Sciatic nerve (tissue), 2 donors: ENCODE measurements at regions not wholly inside any gene's neighbourhood (a gene's known extent, or its start where the extent isn't known, plus 50 kb on each side); places are given as distances from the start of the nearest gene placed in this dataset.
A peak's percentile ranks its signal among the peaks of the same experiment; 100 is the strongest.
"Not testable (repeated sequence)": the region's sequence is repeated elsewhere in the genome, so short reads cannot be mapped to it uniquely, and the experiment has no call there.

ENCODE experiments used
- ATAC-seq: fragments of 200-7000 bp; cut with Tn5 transposase; one replicate; pipeline ENCODE4 v1.9.1; 2020; ENCODE audit warnings: mild to moderate bottlenecking, moderate library complexity
- DNase-seq: peaks from one replicate; pipeline ENCODE4 v3.0.0-alpha.2; 2020; ENCODE audit warnings: low spot score
- intact Hi-C: fragments of 100-400 bp; cut with DNase I; formaldehyde crosslinking; loops from one replicate; pipeline ENCODE4 v1.14.2; 2022
- donor health status: DM: no; HTN: no; CAD: no.
- donor health status: DM: no; HTN: no; CAD: no.

DNA sequence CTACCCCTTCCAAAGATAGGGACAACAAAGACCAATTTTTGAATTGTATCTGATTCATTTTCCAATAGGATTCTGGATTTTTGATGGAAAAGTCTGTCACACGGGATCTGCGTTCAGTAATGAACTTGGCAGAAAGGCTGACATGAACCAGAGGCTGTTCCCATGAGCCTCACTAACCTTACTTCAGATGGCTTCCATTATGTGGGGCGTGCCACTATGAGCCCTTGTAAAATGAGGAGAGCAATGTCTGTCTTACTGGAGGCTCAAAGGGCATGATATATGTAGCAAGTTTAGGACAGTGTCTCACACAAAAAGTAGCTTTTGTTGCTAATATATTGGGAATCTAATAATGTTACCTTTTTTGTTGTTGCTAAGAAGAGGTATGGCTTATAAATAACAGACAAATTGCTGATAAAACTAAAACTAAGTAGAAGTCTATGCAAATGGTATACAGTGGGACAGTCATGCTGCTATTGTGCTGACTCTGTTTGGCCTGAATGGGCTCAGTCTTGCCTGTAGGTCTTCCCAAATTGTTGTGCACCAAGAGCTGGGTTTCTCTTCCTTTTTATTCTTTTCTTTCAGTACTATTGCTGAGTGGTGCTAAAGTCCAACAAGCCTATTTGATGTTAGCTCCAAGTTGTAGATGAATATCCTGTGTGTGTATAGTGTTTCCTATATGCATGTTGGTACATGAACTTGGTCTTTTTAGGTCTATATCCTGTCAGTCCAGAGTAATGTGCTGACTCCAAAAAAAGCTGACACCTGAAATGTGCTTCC, 132.1 kb downstream of the SPRY1 start:
- ATAC-seq (no peak), DNase-seq (no peak)
- intact Hi-C loops, result no loop called here

DNA sequence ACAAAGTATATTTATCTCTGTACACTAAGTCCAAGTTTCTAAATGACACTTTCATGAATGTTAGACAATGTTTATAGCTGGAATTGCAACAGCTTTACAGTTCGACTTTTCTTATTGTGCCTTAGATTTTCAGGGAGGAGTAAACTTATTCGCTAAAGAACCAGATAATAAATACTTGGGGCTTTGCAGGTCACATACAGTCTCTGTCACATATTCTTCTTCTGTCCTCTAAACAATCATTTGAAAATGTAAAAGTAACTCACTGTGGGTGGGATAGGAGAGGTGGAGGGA, 132.6 kb downstream of the SPRY1 start:
- intact Hi-C loops, result no loop called here
- no peak for ATAC-seq
- DNase-seq, result no peak

DNA sequence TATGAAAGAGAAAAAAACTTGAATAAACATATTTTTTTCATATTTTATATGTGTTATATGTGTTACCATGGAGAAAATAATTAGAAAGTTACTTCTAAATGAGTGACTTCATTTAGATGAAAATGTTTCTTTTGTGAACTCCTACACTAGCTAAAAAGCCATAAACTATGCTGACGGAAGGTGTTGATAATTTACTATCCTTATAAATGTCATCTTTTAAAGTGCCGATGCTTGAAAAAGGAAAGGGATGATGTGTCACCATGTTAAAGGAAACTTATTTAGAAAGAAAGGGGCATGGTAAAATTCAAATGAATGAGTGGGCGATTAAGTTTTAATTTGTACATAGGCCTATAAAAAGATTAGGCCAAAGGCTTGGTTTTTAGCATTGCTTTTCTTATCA, 133.8 kb downstream of the SPRY1 start:
- ATAC-seq, result no peak
- intact Hi-C loops, result no loop called here
- no peak for DNase-seq

DNA sequence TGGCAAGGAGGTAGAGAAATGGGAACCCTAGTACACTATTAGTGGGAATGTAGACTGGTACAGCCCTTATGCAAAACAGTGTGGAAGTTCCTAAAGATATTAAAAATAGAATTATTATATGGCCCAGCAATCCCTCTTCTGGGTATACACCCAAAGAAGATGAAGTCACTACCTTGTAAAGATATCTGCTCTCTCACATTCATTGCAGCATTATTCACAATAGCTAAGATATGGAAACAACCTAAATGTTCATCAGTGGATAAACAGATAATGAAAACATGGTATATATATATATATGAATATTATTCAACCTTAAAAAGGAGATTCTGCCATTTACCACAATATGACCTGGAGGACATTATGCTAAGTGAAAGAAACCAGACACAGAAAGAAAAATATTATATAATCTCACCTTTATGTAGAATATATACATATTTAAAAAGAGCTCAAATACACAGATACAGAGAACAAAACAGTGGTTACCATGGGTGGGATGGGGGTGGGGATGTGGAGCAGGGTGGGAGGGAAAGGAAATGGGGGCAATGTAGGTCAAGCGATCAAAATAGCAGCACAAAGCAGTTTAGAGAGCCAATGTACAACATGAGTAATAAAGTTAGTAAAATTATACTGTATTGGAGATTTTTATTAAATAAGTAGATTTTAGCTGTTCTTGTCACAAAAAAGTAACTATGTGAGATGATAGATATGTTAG, 138.6 kb downstream of the SPRY1 start:
- intact Hi-C loops, result no loop called here
- ATAC-seq (no peak), DNase-seq (no peak)

DNA sequence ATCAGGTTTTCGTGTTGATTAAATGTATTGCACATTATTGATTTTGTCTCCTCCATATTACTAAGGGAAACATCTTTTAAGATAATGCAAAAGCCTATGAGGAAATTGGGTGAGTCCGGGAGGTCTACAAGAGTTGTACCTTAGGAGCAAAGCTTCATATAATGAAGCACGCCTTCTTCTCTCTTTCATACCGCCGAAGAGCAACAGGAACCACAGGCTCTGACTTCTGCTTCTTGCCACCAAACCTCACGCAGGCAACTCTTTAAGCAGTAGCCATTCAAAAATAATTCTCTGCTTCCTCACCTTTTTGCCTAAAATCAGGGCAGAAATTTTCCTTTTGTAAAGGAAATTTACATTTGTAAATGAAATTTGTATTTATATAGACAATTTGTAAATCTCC, 139.6 kb downstream of the SPRY1 start:
- intact Hi-C loops, result no loop called here
- DNase-seq (no peak), ATAC-seq (no peak)

DNA sequence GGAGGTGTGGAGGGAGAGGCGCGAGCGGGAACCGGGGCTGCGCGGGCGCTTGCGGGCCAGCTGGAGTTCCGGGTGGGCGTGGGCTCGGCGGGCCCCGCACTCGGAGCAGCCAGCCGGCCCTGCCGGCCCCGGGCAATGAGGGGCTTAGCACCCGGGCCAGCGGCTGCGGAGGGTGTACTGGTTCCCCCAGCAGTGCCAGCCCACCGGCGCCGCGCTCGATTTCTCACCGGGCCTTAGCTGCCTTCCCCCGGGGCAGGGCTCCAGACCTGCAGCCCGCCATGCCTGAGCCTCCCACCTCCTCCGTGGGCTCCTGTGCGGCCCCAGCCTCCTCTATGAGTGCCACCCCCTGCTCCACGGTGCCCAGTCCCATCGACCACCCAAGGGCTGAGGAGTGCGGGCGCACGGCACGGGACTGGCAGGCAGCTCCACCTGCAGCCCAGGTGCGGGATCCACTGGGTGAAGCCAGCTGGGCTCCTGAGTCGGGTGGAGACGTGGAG, 141.4 kb downstream of the SPRY1 start:
- ATAC-seq, intact Hi-C loops, DNase-seq: not testable (repeated sequence)

DNA sequence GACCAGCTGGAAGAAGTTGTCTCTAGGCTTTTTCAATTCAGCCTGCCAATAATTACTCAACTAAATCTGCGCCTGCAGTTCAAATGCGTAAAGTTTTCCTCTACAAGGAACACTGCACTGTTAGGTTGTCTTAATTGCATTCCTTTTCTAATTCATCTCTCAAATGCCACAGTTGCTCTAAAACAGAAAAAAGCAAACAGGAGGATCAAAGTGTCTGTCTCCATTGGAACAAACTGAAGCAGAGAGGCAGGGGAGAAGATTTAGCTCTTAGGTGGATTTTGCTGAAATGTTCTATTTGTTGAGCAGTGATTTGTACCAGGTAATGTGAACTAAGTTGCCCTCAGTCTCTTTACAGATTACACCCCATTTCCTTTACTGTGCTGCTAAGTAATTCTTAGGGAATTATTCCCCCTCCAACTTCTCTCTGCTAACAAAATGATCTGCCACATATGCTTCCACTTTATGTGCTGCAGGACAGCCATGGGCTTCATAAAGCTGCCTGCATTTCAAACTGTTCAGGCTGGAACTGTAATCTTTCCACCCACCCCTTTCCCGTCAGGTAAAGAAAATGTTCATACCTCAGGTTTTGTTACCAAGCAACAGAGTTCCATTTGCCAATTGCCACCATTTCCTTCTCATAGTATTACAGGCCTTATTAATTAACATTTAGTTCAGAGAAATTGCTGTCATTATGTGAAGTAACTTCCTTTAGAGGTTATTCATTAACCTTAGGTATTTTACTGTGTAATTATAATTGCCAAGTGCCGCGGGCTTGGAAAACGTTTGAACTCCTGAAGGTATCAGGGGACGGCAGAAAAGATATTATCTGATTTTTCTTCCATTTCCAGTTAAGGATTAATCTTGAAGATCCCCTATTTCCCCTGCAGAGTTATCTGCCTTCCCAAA, 149.3 kb downstream of the SPRY1 start:
- ATAC-seq (no peak), DNase-seq (no peak)
- intact Hi-C loops, result loop anchor here (2.0 kb wide), 1 partner anchor 67 kb away; no protein-coding TSS in a partner anchor

DNA sequence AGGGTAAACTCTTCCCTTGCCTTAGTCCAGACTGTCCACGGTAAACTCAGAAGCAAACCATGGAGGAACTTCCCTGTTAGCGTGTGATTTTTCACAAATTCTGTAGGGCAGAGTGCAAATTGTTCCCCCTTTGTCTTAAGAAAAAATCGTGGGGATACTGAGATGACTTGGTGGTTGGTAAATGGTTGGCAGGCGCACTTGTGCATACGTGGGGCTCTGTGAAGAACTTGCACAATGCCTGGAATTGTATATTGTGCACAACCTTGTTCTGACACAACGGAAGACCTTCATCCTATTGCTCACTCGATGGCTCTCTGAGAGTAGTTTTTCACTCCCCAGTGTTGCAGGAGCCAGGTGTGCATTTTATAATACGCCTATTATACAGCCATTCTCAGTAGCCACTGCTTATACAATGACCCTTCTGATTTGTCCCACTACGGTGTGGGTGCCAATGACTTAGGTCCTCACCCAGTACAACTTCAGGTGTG, 150.0 kb downstream of the SPRY1 start:
- intact Hi-C loops, result no loop called here
- ATAC-seq, result no peak

DNA sequence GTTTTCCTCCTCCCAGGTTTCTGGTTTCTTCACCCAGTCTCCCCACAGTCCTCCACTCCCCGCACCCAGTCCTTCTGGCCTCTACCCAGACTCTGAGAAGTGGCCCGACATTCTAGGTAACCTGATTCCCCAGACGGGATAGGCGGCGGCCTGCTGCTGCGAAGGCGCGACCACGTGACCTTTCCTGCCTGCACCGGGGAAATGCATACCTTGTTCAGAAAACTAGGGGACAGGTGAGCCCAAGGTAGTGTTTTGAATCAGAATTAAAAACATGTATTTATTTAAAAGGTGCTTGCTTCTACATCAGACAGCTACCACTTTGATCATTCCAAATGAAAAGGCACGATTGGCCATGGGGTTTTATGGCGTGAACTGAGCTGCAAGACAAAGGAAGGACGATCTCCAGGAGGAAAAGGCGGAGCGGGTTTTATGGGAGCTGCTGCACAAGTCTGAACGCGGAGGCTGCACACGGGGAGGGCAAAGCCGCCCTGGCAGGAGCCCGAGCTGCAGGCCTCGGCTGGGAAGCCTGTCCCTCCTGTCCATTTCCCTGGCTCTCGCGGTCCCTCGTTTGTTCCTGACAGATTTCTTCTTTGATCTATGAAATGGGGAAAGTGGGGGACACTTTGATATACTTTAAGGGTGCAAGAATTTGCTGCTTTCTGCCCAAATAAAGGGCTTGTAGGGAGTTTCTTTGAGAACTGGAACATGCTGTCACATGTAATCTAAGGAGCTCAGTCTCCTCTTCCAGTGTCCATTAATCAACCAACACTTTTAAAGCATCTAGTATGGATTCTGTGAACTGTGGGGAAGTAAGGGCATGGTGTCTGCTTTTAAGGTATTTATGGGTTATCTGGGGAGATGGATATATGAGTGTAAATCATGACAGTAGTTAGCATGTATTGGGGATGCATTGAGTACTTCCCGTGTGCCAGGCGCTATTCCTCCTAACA, 150.9 kb downstream of the SPRY1 start:
- intact Hi-C loops, result no loop called here
- no peak for DNase-seq
- no peak for ATAC-seq

More for the DNA sequence above, 150.0 kb downstream of the SPRY1 start:
- DNase-seq, result no peak

DNA sequence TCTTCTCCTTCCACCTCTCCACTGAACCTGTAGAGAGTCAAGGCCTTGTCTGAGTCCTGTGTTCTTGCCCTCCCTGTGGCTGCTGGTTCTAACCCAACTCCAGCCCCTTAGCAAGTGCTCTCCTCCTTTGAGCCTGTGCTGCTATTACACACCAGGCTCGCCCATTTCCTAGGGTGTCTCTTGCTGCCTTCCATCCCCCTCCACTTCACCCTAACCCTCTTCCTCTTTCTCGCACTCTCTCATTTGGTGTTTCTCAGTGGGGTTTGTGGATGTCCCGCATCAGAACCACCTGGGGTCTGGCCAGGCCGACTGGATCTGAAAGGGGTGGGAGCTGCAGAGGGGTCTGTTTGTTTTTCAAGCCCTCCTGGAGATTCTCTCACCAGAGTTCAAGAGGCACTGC, 156.7 kb downstream of the SPRY1 start:
- ATAC-seq, result no peak
- DNase-seq, result no peak
- intact Hi-C loops, result no loop called here

DNA sequence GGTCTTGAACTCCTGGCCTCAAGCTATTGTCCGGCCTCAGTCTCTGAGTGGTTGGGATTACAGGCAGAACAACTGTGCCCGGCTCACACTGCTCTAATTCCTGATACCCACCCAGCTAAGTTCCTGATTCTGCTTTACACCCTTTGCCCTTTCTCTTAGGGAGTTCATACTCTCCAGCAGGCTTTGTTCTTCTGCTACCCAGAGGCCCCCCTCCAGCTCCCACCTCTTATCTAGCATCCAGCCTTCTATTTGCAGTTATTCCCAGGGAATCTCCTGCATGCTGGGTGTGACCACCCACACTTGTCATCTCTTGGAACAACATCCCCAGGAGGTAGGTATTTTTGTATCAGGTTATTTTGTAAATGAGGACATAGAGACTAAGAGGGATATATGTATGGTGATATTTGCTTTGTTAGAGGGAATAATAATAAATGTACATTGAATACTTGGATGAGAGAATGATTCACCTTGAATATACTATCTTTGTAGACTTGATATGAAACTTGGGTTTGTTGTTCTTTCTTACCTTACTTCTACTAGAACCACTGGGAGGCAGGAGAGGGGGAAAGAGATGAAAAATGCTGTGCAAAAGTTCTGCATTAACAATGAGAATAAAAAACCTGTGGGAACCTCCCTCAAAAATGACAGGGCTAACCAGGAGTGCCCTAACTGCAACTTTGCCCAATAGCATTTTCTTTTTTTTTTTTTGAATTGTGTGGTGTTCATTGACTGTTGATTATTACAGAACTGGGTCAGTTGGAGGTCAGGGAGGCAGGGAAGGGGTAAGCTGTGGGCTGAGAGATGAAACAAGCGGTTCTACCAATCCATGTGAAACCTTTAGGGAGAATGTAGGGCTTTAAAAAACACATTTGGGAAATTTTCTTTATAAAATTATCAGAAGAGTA, 157.4 kb downstream of the SPRY1 start:
- DNase-seq (no peak), ATAC-seq (peak; percentile 24)
- intact Hi-C loops, result no loop called here

DNA sequence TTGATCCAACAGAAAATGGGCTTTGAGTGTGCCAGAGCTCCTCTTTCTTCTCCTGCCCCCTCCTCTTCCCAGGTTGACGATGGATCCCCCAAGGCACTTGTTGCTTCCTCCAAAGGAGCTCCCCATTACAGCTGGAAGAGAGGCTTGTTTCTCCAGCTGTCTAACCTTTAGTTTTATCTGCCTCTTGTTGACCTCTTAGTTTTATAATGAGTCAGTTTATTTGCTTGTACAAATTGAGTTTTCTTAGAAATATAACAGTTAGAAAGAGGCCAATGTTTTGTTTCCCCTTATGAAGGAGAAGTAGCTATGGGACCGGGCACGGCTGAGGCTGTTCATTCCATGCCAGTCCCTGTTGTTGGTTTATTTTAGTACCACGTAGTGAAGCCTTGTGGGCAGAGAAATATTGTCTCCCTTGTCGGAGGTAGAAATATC, 158.2 kb downstream of the SPRY1 start:
- DNase-seq, result no peak
- intact Hi-C loops, result no loop called here
- ATAC-seq, result peak; percentile 88

DNA sequence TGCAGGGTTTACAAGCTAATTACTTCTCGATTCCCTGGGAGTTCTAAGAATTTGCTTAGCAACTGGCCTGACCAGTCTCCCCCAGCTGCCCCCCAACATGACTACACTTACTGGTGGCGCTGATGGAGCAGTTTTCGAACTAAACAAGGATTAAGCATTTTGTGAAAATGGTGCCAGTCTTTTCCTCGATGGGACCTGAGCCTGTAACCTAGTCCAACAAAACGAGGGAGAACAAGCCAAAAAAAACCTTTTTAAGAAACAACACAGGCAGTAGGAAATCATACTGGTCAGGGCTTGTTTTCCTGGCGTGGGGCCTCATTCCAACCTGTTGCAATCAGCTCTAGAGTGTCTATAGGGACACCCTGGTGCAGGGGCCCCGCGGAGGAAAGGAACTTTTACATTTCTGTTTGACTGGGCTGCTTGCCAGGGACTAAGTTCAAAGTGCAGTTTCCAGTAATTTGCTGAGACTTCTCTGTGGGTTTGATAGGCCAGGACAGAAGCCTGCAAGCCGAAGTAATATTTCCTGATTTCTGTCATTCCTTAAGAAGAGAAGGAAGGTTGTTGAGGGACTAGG, 158.7 kb downstream of the SPRY1 start:
- intact Hi-C loops, result no loop called here
- peak; percentile 94 for DNase-seq
- ATAC-seq, result peak; percentile 96

DNA sequence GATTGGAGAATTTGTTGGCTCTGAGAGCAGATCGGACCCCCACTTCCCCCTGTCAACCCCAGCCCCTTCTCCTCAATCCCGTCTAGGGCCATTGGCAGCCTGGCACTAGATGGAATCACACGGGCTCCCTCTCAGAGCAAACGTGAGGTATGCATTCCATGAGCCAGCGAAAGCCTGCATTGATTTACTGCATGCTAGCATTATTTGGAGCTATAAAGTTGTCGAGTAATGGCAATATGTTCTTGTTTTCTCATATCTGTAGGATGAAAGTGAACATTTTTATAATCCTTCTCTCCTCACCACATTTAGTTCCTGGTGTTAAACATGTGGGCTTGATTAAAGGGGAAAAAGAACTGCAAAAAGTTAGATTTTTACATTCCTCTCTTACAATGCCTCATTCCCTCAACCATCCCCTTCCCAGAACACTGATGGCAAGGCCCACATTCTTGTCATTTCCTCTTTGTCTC, 159.2 kb downstream of the SPRY1 start:
- intact Hi-C loops, result no loop called here
- ATAC-seq, result peak; percentile 4
- no peak for DNase-seq

DNA sequence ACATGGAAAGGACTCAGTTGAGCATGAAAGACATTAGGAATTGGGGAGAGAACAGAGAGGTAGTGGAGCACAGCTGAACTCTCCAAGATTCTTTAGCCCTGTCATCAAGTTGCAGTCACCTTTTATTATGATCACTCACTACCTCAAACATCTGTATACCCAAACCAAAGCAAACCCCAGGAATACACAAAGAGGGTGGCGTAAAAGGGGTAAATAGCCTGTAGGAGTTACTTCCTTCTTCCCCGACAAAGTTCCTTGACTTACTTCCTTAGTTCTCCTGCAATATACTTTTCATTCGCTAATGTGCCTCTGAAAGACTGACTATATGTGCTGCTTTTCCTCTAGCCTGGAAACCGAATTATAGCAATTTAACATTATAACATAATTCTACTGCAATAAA, 159.9 kb downstream of the SPRY1 start:
- ATAC-seq (no peak), DNase-seq (no peak)
- intact Hi-C loops, result no loop called here

DNA sequence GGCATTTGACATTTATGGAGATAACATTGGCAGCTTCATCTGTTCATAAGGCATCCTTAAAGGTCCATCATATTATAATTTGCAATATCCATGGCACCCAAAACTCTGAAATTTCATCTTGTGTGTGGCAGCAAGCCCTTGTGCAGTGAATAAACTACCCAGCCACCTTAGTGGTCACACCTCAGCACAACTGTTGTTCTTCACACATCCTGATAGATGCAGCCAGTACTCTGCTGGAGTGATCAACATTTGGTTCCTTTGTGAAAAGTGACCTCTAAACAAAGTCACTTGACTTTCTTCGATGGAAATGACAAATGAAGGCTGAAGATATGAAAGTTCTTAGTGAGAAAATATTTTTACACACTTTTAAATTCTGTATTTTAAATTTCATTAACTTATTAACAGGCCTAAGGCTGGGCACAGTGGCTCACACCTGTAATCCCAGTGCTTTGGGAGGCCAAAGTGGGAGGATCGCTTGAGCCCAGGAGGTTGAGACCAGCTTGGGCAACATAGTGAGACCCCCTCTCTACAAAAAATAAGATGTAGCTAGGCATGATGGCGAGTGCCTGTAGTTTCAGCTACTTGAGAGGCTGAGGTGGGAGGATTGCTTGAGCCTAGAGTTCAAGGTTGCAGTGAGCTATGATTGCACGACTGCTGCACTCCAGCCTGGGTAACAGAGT, 161.4 kb downstream of the SPRY1 start:
- DNase-seq (no peak), ATAC-seq (no peak)
- intact Hi-C loops, result no loop called here
